ENCODE measurements at regions not wholly inside any gene's neighbourhood (a gene's known extent, or its start where the extent isn't known, plus 50 kb on each side); places are given as distances from the start of the nearest gene placed in this dataset.

GRCh38 chr15:85890620-85890980 lies 95.9 kb upstream of the KLHL25 start:
- no peaks in the 10 kb centered on the region for H3K27me3 ChIP-seq (ENCODE audit: control insufficient read depth in 2 of 2, insufficient read depth in 2 of 2, low read length in 2 of 2)
- dilution Hi-C loops (cut with MboI; ENCODE audit: extremely low pct_ligation_motif_present, low sequenced_read_pairs): no loop called here
- intact Hi-C loops (cut with micrococcal nuclease): no loop called here
- H3K9me1 ChIP-seq (replicated peaks; ENCODE audit: control insufficient read depth, extremely low read depth, insufficient read depth, low read length): no peaks in the 10 kb centered on the region
- H4K20me1 ChIP-seq (replicated peaks; ENCODE audit: control insufficient read depth, extremely low read depth, insufficient read depth, low read length): no peaks in the 10 kb centered on the region
- TF ChIP-seq POLR2AphosphoS5 (IDR thresholded peaks at IDR 0.05; ENCODE audit: insufficient read depth, low read depth, low read length) (no peak), MYC (IDR thresholded peaks at IDR 0.05; ENCODE audit: low read depth, low read length) (no peak), GATA2 (IDR thresholded peaks at IDR 0.05; ENCODE audit: insufficient read depth, insufficient read length, low read depth, low read length) (no peak), MAX (IDR thresholded peaks at IDR 0.05; ENCODE audit: insufficient read depth, insufficient read length) (no peak), FOS (IDR thresholded peaks at IDR 0.05; ENCODE audit: borderline replicate concordance, insufficient read depth, low read length) (no peak), EZH2 (IDR thresholded peaks at IDR 0.05; ENCODE audit: borderline replicate concordance, low read depth, low read length, severe bottlenecking) (no peak), CTCF (IDR thresholded peaks at IDR 0.05; ENCODE audit: extremely low read depth in 1 of 2, insufficient read depth in 1 of 2, low read depth in 1 of 2, low read length in 2 of 2) (no peak), JUN (IDR thresholded peaks at IDR 0.05; ENCODE audit: borderline replicate concordance, insufficient read depth, insufficient read length, low read depth) (no peak), POLR2A (IDR thresholded peaks at IDR 0.05; ENCODE audit: low read depth, low read length) (no peak)
- no peaks in the 10 kb centered on the region for H3K36me3 ChIP-seq (ENCODE audit: control insufficient read depth in 2 of 2, extremely low read depth in 1 of 2, insufficient read depth in 2 of 2, low read length in 2 of 2)
- ChIA-PET POLR2A (no interaction called here), CTCF (no interaction called here)
- H3K9me3 ChIP-seq (replicated peaks; ENCODE audit: control insufficient read depth, insufficient read depth, low read length): no peaks in the 10 kb centered on the region
- no peak overlapping the region for H3K4me3 ChIP-seq (replicated peaks in 1 of 3; ENCODE audit: insufficient read depth in 1 of 3, low read depth in 1 of 3, low read length in 3 of 3)
- no peak overlapping the region for H3K4me2 ChIP-seq (ENCODE audit: insufficient read depth, low read length)
- DNase-seq (ENCODE audit: low read depth, low spot score) (no peak), FAIRE-seq (no peak)
- no TSS peak for BruUV-seq (replicated peaks)
- H2AFZ ChIP-seq (ENCODE audit: low read depth, low read length): no peak overlapping the region
- no peaks in the 10 kb centered on the region for H3K4me1 ChIP-seq (ENCODE audit: control insufficient read depth, extremely low read depth, insufficient read depth, low read length)
- no peak overlapping the region for H3K27ac ChIP-seq (ENCODE audit: insufficient read depth, low read depth, low read length)
- H3K79me2 ChIP-seq (ENCODE audit: control insufficient read depth, insufficient read depth, low read length): no peaks in the 10 kb centered on the region
- no peak overlapping the region for H3K9ac ChIP-seq (replicated peaks; ENCODE audit: extremely low read depth, insufficient read depth, low read length)

Measured in endothelial cell of umbilical vein (primary cell).